Right atrium auricular region (tissue), 2 donors: ENCODE measurements at regions not wholly inside any gene's neighbourhood (a gene's known extent, or its start where the extent isn't known, plus 50 kb on each side); places are given as distances from the start of the nearest gene placed in this dataset.

Experiments
- DNase-seq: peaks from one replicate; pipeline ENCODE4 v3.0.0-alpha.2; 2019; ENCODE audit warnings: low spot score
- H3K27ac ChIP-seq, 2 donors: fragments of 200-600 bp; sonication (generic); 1 replicate in 1 of 2; 2 replicates in 1 of 2; pipeline ENCODE4 v1.5.1; 2016 to 2019
- H3K27me3 ChIP-seq, 2 donors: fragments of 200-600 bp; sonication (generic); one replicate each; pipeline versions ENCODE4 v1.5.1 to v1.6.0; 2017 to 2019
- H3K36me3 ChIP-seq: fragments of 200-600 bp; sonication (generic); one replicate; pipeline ENCODE4 v1.5.1; 2016
- H3K4me1 ChIP-seq, 2 donors: fragments of 200-600 bp; sonication (generic); one replicate each; pipeline versions ENCODE4 v1.5.1 to v1.6.0; 2017 to 2019
- H3K4me3 ChIP-seq, 2 donors: fragments of 200-600 bp; sonication (generic); 1 replicate in 1 of 2; 2 replicates in 1 of 2; pipeline ENCODE4 v1.5.1; 2017 to 2019; ENCODE audit warnings: mild to moderate bottlenecking in 1 of 2, moderate library complexity in 1 of 2
- H3K9me3 ChIP-seq, 2 donors: fragments of 200-600 bp; sonication (generic); one replicate each; pipeline ENCODE4 v1.5.1; 2019
- CTCF ChIP-seq, 2 donors: fragments of 200-600 bp; sonication (generic); IDR thresholded peaks; one replicate each; pipeline ENCODE4 v1.5.1; 2019; ENCODE audit warnings: antibody characterized with exemption in 2 of 2

GRCh38 chr18:78731016-78731397 is 248.6 kb upstream of the SALL3 start:
- DNase-seq = no peak

GRCh38 chr18:78731398-78732032 is 248.1 kb upstream of the SALL3 start:
- H3K9me3 ChIP-seq = no peaks in the 10 kb centered on the region
- H3K4me3 ChIP-seq = no peak overlapping the region
- DNase-seq = no peak
- H3K36me3 ChIP-seq = no peaks in the 10 kb centered on the region
- TF ChIP-seq CTCF (IDR thresholded peaks at IDR 0.05) = no peak
- H3K27ac ChIP-seq = no peak overlapping the region
- H3K27me3 ChIP-seq = no peaks in the 10 kb centered on the region
- no peaks in the 10 kb centered on the region for H3K4me1 ChIP-seq

More at GRCh38 chr18:78731016-78731397, 248.6 kb upstream of the SALL3 start:
- Histone ChIP-seq H3K36me3 (no peaks in the 10 kb centered on the region), H3K4me3 (no peak overlapping the region), H3K27ac (no peak overlapping the region), H3K9me3 (no peaks in the 10 kb centered on the region), H3K27me3 (no peaks in the 10 kb centered on the region), H3K4me1 (no peaks in the 10 kb centered on the region)
- TF ChIP-seq CTCF (IDR thresholded peaks at IDR 0.05) = no peak

DNA sequence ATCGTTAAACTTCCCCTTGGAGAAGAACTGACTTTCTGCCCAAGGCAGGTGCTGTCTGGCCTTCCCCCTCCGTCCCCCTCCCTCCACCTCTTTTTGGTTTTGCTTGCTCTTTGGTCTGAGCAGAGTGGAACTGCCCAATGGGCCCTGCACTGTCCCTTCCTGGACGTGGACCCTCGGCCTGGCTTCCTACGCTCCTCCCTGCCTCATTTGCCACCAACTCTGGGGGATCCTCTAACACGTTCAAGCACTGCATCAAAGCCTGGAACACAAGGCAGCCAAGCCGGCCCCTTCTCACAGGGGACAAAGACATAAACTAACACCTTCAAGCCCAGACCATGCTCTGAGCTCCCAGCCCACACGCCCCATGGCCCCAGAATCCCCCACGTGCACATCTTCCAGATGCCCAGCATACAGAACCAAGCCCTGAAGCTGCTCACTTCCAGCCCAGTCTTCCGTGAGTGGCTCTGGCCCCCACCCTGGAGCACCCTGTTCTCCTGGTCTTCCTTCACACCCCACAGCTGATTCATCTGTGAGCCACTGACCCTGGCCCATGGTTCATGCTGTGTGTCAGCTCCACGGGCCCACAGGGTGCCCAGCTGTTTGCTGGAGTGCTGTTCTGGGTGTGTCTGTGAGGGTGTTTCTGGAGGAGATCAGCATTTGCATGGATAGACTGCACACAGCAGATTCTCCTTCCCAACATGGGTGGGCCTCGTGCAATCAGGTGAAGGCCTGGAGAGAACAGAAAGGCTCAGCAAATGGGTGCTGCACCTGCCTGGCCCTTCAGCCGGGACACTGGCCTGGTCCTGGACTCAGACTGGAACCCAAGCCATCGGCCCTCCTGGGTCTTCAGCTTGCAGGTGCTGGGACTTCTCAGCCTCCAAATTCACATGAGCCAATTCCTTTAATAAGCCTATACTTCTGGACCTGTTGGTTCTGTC is 247.1 kb upstream of the SALL3 start:
- no peak for DNase-seq
- H3K4me1 ChIP-seq = no peaks in the 10 kb centered on the region
- H3K27me3 ChIP-seq = no peaks in the 10 kb centered on the region
- no peak overlapping the region for H3K27ac ChIP-seq
- H3K9me3 ChIP-seq = no peaks in the 10 kb centered on the region
- no peak overlapping the region for H3K4me3 ChIP-seq
- no peaks in the 10 kb centered on the region for H3K36me3 ChIP-seq
- no peak for TF ChIP-seq CTCF (IDR thresholded peaks at IDR 0.05)

DNA sequence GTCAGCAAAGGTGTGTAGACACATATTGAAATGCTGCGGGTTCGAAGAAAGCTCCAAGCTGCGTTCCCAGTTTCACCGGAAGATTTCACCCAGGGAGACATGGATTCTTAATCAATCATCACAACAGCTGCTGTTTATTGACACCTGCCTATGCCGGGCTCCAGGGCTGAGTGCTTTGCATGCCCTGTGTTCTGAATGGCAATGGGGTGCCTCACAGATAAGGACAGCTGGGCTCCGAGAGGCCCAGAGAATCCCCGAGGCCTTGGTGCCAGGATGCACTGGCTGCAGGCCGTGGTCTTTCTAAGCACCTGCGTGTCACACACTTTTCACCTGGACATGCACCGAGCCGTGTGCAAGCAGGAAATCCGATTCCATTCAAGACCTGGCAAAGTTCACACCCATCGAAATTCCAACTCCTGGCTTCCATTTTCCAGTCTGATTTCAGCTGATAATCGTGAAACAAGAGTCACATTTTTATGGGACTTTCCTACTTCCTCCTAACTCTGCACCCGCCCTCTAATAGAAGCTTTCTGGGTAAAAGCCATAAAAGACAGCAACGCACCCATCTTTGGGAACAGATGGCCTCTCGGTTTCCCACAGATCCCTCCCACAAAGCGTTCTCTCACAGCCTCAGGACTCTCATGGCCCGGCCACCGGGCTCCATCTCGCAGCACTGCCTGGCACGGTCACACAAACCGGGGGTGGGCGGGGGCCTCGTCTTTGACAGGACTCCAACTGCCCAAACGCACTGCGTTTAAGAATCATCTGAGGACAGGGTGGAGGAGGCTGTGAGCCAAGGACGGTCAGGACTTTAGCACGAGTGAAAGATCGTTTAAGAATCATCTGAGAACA is 245.6 kb upstream of the SALL3 start:
- DNase-seq = no peak
- H3K27ac ChIP-seq = no peak overlapping the region
- H3K4me3 ChIP-seq = no peak overlapping the region
- no peaks in the 10 kb centered on the region for H3K36me3 ChIP-seq
- H3K4me1 ChIP-seq = no peaks in the 10 kb centered on the region
- no peak for TF ChIP-seq CTCF (IDR thresholded peaks at IDR 0.05)
- no peaks in the 10 kb centered on the region for H3K9me3 ChIP-seq
- no peaks in the 10 kb centered on the region for H3K27me3 ChIP-seq

GRCh38 chr18:78734614-78734945 is 245.0 kb upstream of the SALL3 start:
- H3K27me3 ChIP-seq = no peaks in the 10 kb centered on the region
- H3K4me1 ChIP-seq = no peaks in the 10 kb centered on the region
- H3K27ac ChIP-seq = no peak overlapping the region
- no peak for TF ChIP-seq CTCF (IDR thresholded peaks at IDR 0.05)
- H3K9me3 ChIP-seq = no peaks in the 10 kb centered on the region
- no peak overlapping the region for H3K4me3 ChIP-seq
- H3K36me3 ChIP-seq = no peaks in the 10 kb centered on the region
- DNase-seq = no peak
